HL-60 (cell line): ENCODE measurements at regions not wholly inside any gene's neighbourhood (a gene's known extent, or its start where the extent isn't known, plus 50 kb on each side); places are given as distances from the start of the nearest gene placed in this dataset.

Experiments
- DNase-seq, 2 experiments: peaks; one replicate each; pipeline ENCODE4 v3.0.0-alpha.2; 2010 to 2020; ENCODE audit warnings: low read depth in 1 of 2, low spot score in 1 of 2
- H3K27ac ChIP-seq: fragments of 250-450 bp; sonication (Bioruptor Pico); replicated peaks from 2 replicates; pipeline ENCODE4 v1.5.1; 2020; ENCODE audit warnings: mild to moderate bottlenecking, moderate library complexity
- H3K27me3 ChIP-seq: fragments of 250-450 bp; sonication (Bioruptor Pico); 2 replicates; pipeline ENCODE4 v1.5.1; 2021; ENCODE audit warnings: mild to moderate bottlenecking, moderate library complexity; ENCODE audit not compliant: insufficient read depth, poor library complexity, severe bottlenecking
- H3K4me3 ChIP-seq: replicated peaks from 2 replicates; pipeline ENCODE4 v1.5.1; 2011; ENCODE audit warnings: mild to moderate bottlenecking, control low read depth, low read length; ENCODE audit not compliant: insufficient read depth
- CTCF ChIP-seq: IDR thresholded peaks from one replicate; pipeline ENCODE4 v1.5.1; 2011; ENCODE audit warnings: low read length, control low read depth, inconsistent platforms; ENCODE audit not compliant: insufficient read depth
- GABPA ChIP-seq: IDR thresholded peaks from 2 replicates; pipeline ENCODE4 v1.6.1; 2012; ENCODE audit warnings: low read depth
- POLR2AphosphoS5 ChIP-seq: IDR thresholded peaks from 2 replicates; pipeline ENCODE4 v1.6.1; 2012; ENCODE audit warnings: low read depth
- SPI1 ChIP-seq: IDR thresholded peaks from 2 replicates; pipeline ENCODE4 v1.6.1; 2012; ENCODE audit warnings: low read depth, mild to moderate bottlenecking, borderline replicate concordance
- TF ChIP-seq, protein P1 (sequence below): IDR thresholded peaks from 2 replicates; pipeline ENCODE4 v1.6.1; 2012; ENCODE audit warnings: low read depth; ENCODE audit not compliant: insufficient replicate concordance

GRCh38 chr5:161190778-161191177 is 338.8 kb upstream of the ATP10B start:
- TF ChIP-seq GABPA (no peak), POLR2AphosphoS5 (no peak), SPI1 (no peak), CTCF (no peak)
- TF ChIP-seq, protein P1, sequence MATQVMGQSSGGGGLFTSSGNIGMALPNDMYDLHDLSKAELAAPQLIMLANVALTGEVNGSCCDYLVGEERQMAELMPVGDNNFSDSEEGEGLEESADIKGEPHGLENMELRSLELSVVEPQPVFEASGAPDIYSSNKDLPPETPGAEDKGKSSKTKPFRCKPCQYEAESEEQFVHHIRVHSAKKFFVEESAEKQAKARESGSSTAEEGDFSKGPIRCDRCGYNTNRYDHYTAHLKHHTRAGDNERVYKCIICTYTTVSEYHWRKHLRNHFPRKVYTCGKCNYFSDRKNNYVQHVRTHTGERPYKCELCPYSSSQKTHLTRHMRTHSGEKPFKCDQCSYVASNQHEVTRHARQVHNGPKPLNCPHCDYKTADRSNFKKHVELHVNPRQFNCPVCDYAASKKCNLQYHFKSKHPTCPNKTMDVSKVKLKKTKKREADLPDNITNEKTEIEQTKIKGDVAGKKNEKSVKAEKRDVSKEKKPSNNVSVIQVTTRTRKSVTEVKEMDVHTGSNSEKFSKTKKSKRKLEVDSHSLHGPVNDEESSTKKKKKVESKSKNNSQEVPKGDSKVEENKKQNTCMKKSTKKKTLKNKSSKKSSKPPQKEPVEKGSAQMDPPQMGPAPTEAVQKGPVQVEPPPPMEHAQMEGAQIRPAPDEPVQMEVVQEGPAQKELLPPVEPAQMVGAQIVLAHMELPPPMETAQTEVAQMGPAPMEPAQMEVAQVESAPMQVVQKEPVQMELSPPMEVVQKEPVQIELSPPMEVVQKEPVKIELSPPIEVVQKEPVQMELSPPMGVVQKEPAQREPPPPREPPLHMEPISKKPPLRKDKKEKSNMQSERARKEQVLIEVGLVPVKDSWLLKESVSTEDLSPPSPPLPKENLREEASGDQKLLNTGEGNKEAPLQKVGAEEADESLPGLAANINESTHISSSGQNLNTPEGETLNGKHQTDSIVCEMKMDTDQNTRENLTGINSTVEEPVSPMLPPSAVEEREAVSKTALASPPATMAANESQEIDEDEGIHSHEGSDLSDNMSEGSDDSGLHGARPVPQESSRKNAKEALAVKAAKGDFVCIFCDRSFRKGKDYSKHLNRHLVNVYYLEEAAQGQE, result no peak
- no peak overlapping the region for H3K27ac ChIP-seq
- DNase-seq, result no peak
- no peaks in the 10 kb centered on the region for H3K27me3 ChIP-seq
- H3K4me3 ChIP-seq, result no peak overlapping the region

DNA sequence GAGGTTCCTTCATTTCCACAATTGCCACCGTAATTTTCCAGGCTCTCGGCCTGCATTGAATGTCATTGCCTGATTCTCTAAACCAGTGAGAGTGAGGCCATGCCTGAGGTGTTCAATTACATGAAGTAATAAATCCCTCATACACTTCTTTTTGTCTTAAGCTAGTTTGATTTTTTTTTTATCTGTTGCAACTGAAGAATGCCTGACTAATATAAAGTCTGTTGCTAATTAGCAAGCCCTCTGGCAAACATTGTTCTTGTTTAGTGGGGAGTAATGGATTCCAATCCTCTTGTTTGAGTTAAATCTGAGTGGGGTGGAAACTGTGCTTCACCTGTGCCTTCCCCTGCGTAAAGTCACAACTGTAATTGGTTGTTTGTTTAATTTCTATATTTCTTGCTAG is 338.1 kb upstream of the ATP10B start:
- Histone ChIP-seq H3K27ac (no peak overlapping the region), H3K4me3 (no peak overlapping the region), H3K27me3 (no peaks in the 10 kb centered on the region)
- TF ChIP-seq, protein P1, result no peak
- TF ChIP-seq POLR2AphosphoS5 (no peak), CTCF (no peak), SPI1 (no peak), GABPA (no peak)
- no peak for DNase-seq

- H3K27me3 ChIP-seq, result no peaks in the 10 kb centered on the region
- no peak overlapping the region for H3K27ac ChIP-seq
- TF ChIP-seq POLR2AphosphoS5, result no peak
- TF ChIP-seq CTCF, result no peak
- H3K4me3 ChIP-seq, result no peak overlapping the region
- DNase-seq, result no peak
Measured at GRCh38 chr5:161189452-161189851, 337.4 kb upstream of the ATP10B start.

DNA sequence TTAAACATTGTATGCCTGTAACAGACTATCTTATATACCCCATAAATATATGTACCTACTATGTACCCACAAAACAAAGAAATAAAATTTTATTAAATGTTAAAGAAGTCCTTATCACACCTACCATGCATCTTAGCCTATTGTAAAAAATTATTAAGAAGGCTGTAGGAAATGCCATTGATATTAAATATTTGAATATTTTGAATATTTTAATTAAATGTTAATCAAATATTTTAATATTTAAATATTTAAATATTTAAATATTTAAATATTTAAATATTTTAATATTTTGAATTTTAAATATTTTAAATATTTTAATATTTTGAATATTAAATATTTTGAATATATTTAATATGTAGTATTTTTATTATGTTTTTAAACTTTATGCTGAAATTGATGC is 331.5 kb upstream of the ATP10B start:
- Histone ChIP-seq H3K27ac (no peak overlapping the region), H3K27me3 (no peaks in the 10 kb centered on the region), H3K4me3 (no peak overlapping the region)
- TF ChIP-seq POLR2AphosphoS5, result no peak
- TF ChIP-seq, protein P1, result no peak
- TF ChIP-seq SPI1, result no peak
- TF ChIP-seq CTCF, result no peak
- TF ChIP-seq GABPA, result no peak
- no peak for DNase-seq
